ENCODE measurements at regions not wholly inside any gene's neighbourhood (a gene's known extent, or its start where the extent isn't known, plus 50 kb on each side); places are given as distances from the start of the nearest gene placed in this dataset.

- DNase-seq (ENCODE audit: insufficient read length, low spot score) (no peak), FAIRE-seq (no peak)
- TF ChIP-seq CTCF (IDR thresholded peaks at IDR 0.05; ENCODE audit: insufficient read depth, missing control alignments), result no peak
Measured at GRCh38 chr3:157763644-157764043, 260.4 kb upstream of the VEPH1 start.

- no peak for FAIRE-seq
- TF ChIP-seq CTCF (IDR thresholded peaks at IDR 0.05; ENCODE audit: insufficient read depth, missing control alignments), result no peak
Measured at GRCh38 chr3:157759311-157759710, 256.1 kb upstream of the VEPH1 start.

GRCh38 chr3:157755233-157755632 is 252.0 kb upstream of the VEPH1 start:
- DNase-seq (ENCODE audit: insufficient read length, low spot score) (no peak), FAIRE-seq (no peak)
- no peak for TF ChIP-seq CTCF (IDR thresholded peaks at IDR 0.05; ENCODE audit: insufficient read depth, missing control alignments)

More at GRCh38 chr3:157759311-157759710, 256.1 kb upstream of the VEPH1 start:
- DNase-seq (ENCODE audit: insufficient read length, low spot score), result no peak

GRCh38 chr3:157754451-157754850 is 251.2 kb upstream of the VEPH1 start:
- no peak for FAIRE-seq
- no peak for TF ChIP-seq CTCF (IDR thresholded peaks at IDR 0.05; ENCODE audit: insufficient read depth, missing control alignments)
- no peak for DNase-seq (ENCODE audit: insufficient read length, low spot score)

- no peak for FAIRE-seq
- DNase-seq (ENCODE audit: insufficient read length, low spot score), result no peak
Measured at GRCh38 chr3:157753787-157754136, 250.5 kb upstream of the VEPH1 start.

GRCh38 chr3:157752956-157753786 is 250.0 kb upstream of the VEPH1 start:
- no peak for FAIRE-seq
- DNase-seq (ENCODE audit: insufficient read length, low spot score), result no peak
- no peak for TF ChIP-seq CTCF (IDR thresholded peaks at IDR 0.05; ENCODE audit: insufficient read depth, missing control alignments)

More at GRCh38 chr3:157753787-157754136, 250.5 kb upstream of the VEPH1 start:
- TF ChIP-seq CTCF (IDR thresholded peaks at IDR 0.05; ENCODE audit: insufficient read depth, missing control alignments), result no peak

GRCh38 chr3:157752554-157752953 is 249.3 kb upstream of the VEPH1 start:
- FAIRE-seq (no peak), DNase-seq (ENCODE audit: insufficient read length, low spot score) (no peak)
- no peak for TF ChIP-seq CTCF (IDR thresholded peaks at IDR 0.05; ENCODE audit: insufficient read depth, missing control alignments)
